WI38 (cell line): ENCODE measurements at regions not wholly inside any gene's neighbourhood (a gene's known extent, or its start where the extent isn't known, plus 50 kb on each side); places are given as distances from the start of the nearest gene placed in this dataset.
"Not testable (repeated sequence)": the region's sequence is repeated elsewhere in the genome, so short reads cannot be mapped to it uniquely, and the experiment has no call there.

Experiments
- H3K4me3 ChIP-seq: 2 replicates; pipeline ENCODE4 v1.5.1; 2011; ENCODE audit warnings: low read depth, mild to moderate bottlenecking, control low read depth, low read length
- CTCF ChIP-seq: IDR thresholded peaks from 2 replicates; pipeline ENCODE4 v1.5.1; 2012; ENCODE audit warnings: low read depth, mild to moderate bottlenecking, control low read depth, low read length

GRCh38 chr20:39706184-39706663, 744.1 kb downstream of the DHX35 start:
- no peak for TF ChIP-seq CTCF
- H3K4me3 ChIP-seq, result no peak overlapping the region

GRCh38 chr20:39705032-39705431, 742.9 kb downstream of the DHX35 start:
- H3K4me3 ChIP-seq, result no peak overlapping the region
- TF ChIP-seq CTCF, result no peak

- not testable (repeated sequence) for H3K4me3 ChIP-seq
Measured at GRCh38 chr20:39703357-39703756, 741.2 kb downstream of the DHX35 start.

GRCh38 chr20:39702701-39703349, 740.7 kb downstream of the DHX35 start:
- no peak overlapping the region for H3K4me3 ChIP-seq
- no peak for TF ChIP-seq CTCF

GRCh38 chr20:39700528-39700927, 738.4 kb downstream of the DHX35 start:
- H3K4me3 ChIP-seq, result no peak overlapping the region
- TF ChIP-seq CTCF, result no peak

- no peak overlapping the region for H3K4me3 ChIP-seq
- no peak for TF ChIP-seq CTCF
Measured at GRCh38 chr20:39699166-39699725, 737.1 kb downstream of the DHX35 start.

- TF ChIP-seq CTCF, result no peak
- no peak overlapping the region for H3K4me3 ChIP-seq
Measured at GRCh38 chr20:39698752-39699151, 736.6 kb downstream of the DHX35 start.
